ENCODE measurements at regions not wholly inside any gene's neighbourhood (a gene's known extent, or its start where the extent isn't known, plus 50 kb on each side); places are given as distances from the start of the nearest gene placed in this dataset.

- no peak overlapping the region for H3K27ac Mint-ChIP-seq (ENCODE audit: unreplicated experiment)
- BruUV-seq (replicated peaks): no TSS peak
- Histone ChIP-seq H3K4me1 (no peaks in the 10 kb centered on the region), H3K36me3 (ENCODE audit: control insufficient read depth, insufficient read depth, low read length) (no peaks in the 10 kb centered on the region), H3K27me3 (replicated peaks; ENCODE audit: control insufficient read depth, insufficient read depth, low read length) (no peaks in the 10 kb centered on the region), H3K9me3 (no peaks in the 10 kb centered on the region), H3K4me3 (ENCODE audit: low read depth, low read length) (no peak overlapping the region)
- DNase-seq: peak in 1 of 2 experiments; percentile 1
- no peaks in the 10 kb centered on the region for H3K9me3 Mint-ChIP-seq (ENCODE audit: unreplicated experiment)
- peaks cover 4% of the 10 kb centered on the region for H3K27me3 Mint-ChIP-seq (ENCODE audit: insufficient read depth, unreplicated experiment)
- ChIA-PET CTCF (no interaction called here), POLR2A (no interaction called here)
- intact Hi-C loops (cut with micrococcal nuclease; ENCODE audit: unreplicated experiment): no loop called here
- H3K4me3 Mint-ChIP-seq (ENCODE audit: unreplicated experiment): no peak overlapping the region
- no peaks in the 10 kb centered on the region for H3K36me3 Mint-ChIP-seq (ENCODE audit: insufficient read depth, unreplicated experiment)
- TF ChIP-seq CTCF (IDR thresholded peaks at IDR 0.05; ENCODE audit: insufficient read depth in 1 of 2, low read depth in 1 of 2, low read length in 1 of 2, severe bottlenecking in 1 of 2, unreplicated experiment in 1 of 2): no peak
- no peaks in the 10 kb centered on the region for H3K4me1 Mint-ChIP-seq (ENCODE audit: low read depth, unreplicated experiment)
Measured at GRCh38 chr17:14805348-14805747, 459.8 kb downstream of the PMP22 start.

- Histone ChIP-seq H3K27me3 (replicated peaks; ENCODE audit: control insufficient read depth, insufficient read depth, low read length) (no peaks in the 10 kb centered on the region), H3K36me3 (ENCODE audit: control insufficient read depth, insufficient read depth, low read length) (no peaks in the 10 kb centered on the region), H3K4me3 (ENCODE audit: low read depth, low read length) (no peak overlapping the region), H3K4me1 (no peaks in the 10 kb centered on the region), H3K9me3 (no peaks in the 10 kb centered on the region)
- intact Hi-C loops (cut with micrococcal nuclease; ENCODE audit: unreplicated experiment): no loop called here
- TF ChIP-seq CTCF (IDR thresholded peaks at IDR 0.05; ENCODE audit: insufficient read depth in 1 of 2, low read depth in 1 of 2, low read length in 1 of 2, severe bottlenecking in 1 of 2, unreplicated experiment in 1 of 2): no peak
- Mint-ChIP-seq H3K27ac (ENCODE audit: unreplicated experiment) (no peak overlapping the region), H3K27me3 (ENCODE audit: insufficient read depth, unreplicated experiment) (peaks cover 4% of the 10 kb centered on the region), H3K36me3 (ENCODE audit: insufficient read depth, unreplicated experiment) (no peaks in the 10 kb centered on the region), H3K4me3 (ENCODE audit: unreplicated experiment) (no peak overlapping the region), H3K9me3 (ENCODE audit: unreplicated experiment) (no peaks in the 10 kb centered on the region), H3K4me1 (ENCODE audit: low read depth, unreplicated experiment) (no peaks in the 10 kb centered on the region)
- no peak for DNase-seq
- ChIA-PET POLR2A (no interaction called here), CTCF (no interaction called here)
- no TSS peak for BruUV-seq (replicated peaks)
Measured at GRCh38 chr17:14803826-14804225, 461.3 kb downstream of the PMP22 start.

- intact Hi-C loops (cut with micrococcal nuclease; ENCODE audit: unreplicated experiment): no loop called here
- no TSS peak for BruUV-seq (replicated peaks)
- Histone ChIP-seq H3K4me1 (no peaks in the 10 kb centered on the region), H3K27me3 (replicated peaks; ENCODE audit: control insufficient read depth, insufficient read depth, low read length) (no peaks in the 10 kb centered on the region), H3K9me3 (no peaks in the 10 kb centered on the region), H3K4me3 (ENCODE audit: low read depth, low read length) (no peak overlapping the region), H3K36me3 (ENCODE audit: control insufficient read depth, insufficient read depth, low read length) (no peaks in the 10 kb centered on the region)
- Mint-ChIP-seq H3K4me1 (ENCODE audit: low read depth, unreplicated experiment) (no peaks in the 10 kb centered on the region), H3K27me3 (ENCODE audit: insufficient read depth, unreplicated experiment) (no peaks in the 10 kb centered on the region), H3K9me3 (ENCODE audit: unreplicated experiment) (no peaks in the 10 kb centered on the region), H3K27ac (ENCODE audit: unreplicated experiment) (no peak overlapping the region), H3K36me3 (ENCODE audit: insufficient read depth, unreplicated experiment) (no peaks in the 10 kb centered on the region), H3K4me3 (ENCODE audit: unreplicated experiment) (no peak overlapping the region)
- ChIA-PET CTCF (no interaction called here), POLR2A (no interaction called here)
- DNase-seq: no peak
- no peak for TF ChIP-seq CTCF (IDR thresholded peaks at IDR 0.05; ENCODE audit: insufficient read depth in 1 of 2, low read depth in 1 of 2, low read length in 1 of 2, severe bottlenecking in 1 of 2, unreplicated experiment in 1 of 2)
Measured at GRCh38 chr17:14797801-14798200, 467.3 kb downstream of the PMP22 start.

All from Caco-2 (cell line).